ENCODE measurements at regions not wholly inside any gene's neighbourhood (a gene's known extent, or its start where the extent isn't known, plus 50 kb on each side); places are given as distances from the start of the nearest gene placed in this dataset.

- no peak for TF ChIP-seq CTCF (IDR thresholded peaks at IDR 0.05)
- no peak for TF ChIP-seq EZH2 (IDR thresholded peaks at IDR 0.05; ENCODE audit: borderline replicate concordance, insufficient read depth, low read depth, low read length, poor library complexity, severe bottlenecking)
Measured at GRCh38 chr2:144277622-144278354, 242.1 kb downstream of the ZEB2 start.
